Neural cell (in vitro differentiated cells): ENCODE measurements at regions not wholly inside any gene's neighbourhood (a gene's known extent, or its start where the extent isn't known, plus 50 kb on each side); places are given as distances from the start of the nearest gene placed in this dataset.

Experiments used
- H2AFZ ChIP-seq: fragments of 200-600, 300-800 bp; sonication (generic), shearing (Covaris generic); 2 replicates; pipeline ENCODE4 v1.6.0; 2014; ENCODE audit warnings: low read depth, mild to moderate bottlenecking, antibody characterized with exemption, low read length, moderate library complexity
- H3F3A ChIP-seq: fragments of 200-600 bp; shearing (Covaris generic); 2 replicates; pipeline ENCODE4 v1.6.1; 2016; ENCODE audit warnings: mild to moderate bottlenecking, moderate library complexity, mixed read lengths, antibody characterized with exemption, low read length; ENCODE audit not compliant: insufficient read depth, poor library complexity, severe bottlenecking
- H3K27ac ChIP-seq: fragments of 200-600, 300-800 bp; sonication (generic), shearing (Covaris generic); 2 replicates; pipeline ENCODE4 v1.5.1; 2014; ENCODE audit warnings: mild to moderate bottlenecking, low read length, moderate library complexity
- H3K27me3 ChIP-seq: fragments of 300-800, 200-600 bp; sonication (generic), shearing (Covaris generic); 2 replicates; pipeline ENCODE4 v1.6.0; 2014; ENCODE audit warnings: mild to moderate bottlenecking, low read depth, low read length, moderate library complexity; ENCODE audit not compliant: insufficient read depth
- H3K36me3 ChIP-seq: fragments of 300-800, 200-600 bp; sonication (generic), shearing (Covaris generic); 2 replicates; pipeline ENCODE4 v1.5.1; 2014; ENCODE audit warnings: mild to moderate bottlenecking, antibody characterized with exemption, low read length, moderate library complexity; ENCODE audit not compliant: insufficient read depth
- H3K4me2 ChIP-seq: fragments of 300-800, 200-600 bp; sonication (generic), shearing (Covaris generic); 2 replicates; pipeline ENCODE4 v1.6.0; 2014; ENCODE audit warnings: mild to moderate bottlenecking, low read length
- H3K4me3 ChIP-seq: fragments of 300-800, 200-600 bp; sonication (generic), shearing (Covaris generic); 2 replicates; pipeline ENCODE4 v1.5.1; 2014; ENCODE audit warnings: mild to moderate bottlenecking, low read length, moderate library complexity
- H3K79me2 ChIP-seq: fragments of 200-600 bp; shearing (Covaris generic); replicated peaks from 2 replicates; pipeline ENCODE4 v1.6.0; 2014; ENCODE audit warnings: mild to moderate bottlenecking, low read length, moderate library complexity; ENCODE audit not compliant: insufficient read depth
- H3K9ac ChIP-seq: fragments of 300-800, 200-600 bp; sonication (generic), shearing (Covaris generic); 2 replicates; pipeline ENCODE4 v1.6.1; 2016; ENCODE audit warnings: mild to moderate bottlenecking, low read length, mixed read lengths
- H3K9me2 ChIP-seq: fragments of 200-600 bp; shearing (Covaris generic); 2 replicates; pipeline ENCODE4 v1.6.1; 2016; ENCODE audit warnings: mild to moderate bottlenecking, low read length, mixed read lengths; ENCODE audit not compliant: insufficient read depth
- H3K9me3 ChIP-seq: fragments of 200-600, 300-800 bp; sonication (generic), shearing (Covaris generic); 2 replicates; pipeline ENCODE4 v1.6.1; 2016; ENCODE audit warnings: mild to moderate bottlenecking, mixed run types, low read length, moderate library complexity, mixed read lengths
- H4K20me1 ChIP-seq: fragments of 200-600 bp; shearing (Covaris generic); 2 replicates; pipeline ENCODE4 v1.6.1; 2016; ENCODE audit warnings: mild to moderate bottlenecking, mixed run types; ENCODE audit not compliant: insufficient read depth
- EP300 ChIP-seq: fragments of 450-650 bp; conservative IDR thresholded peaks from 2 replicates; pipeline ENCODE4 v1.6.1; 2014; ENCODE audit warnings: antibody characterized with exemption, mild to moderate bottlenecking, moderate library complexity; ENCODE audit not compliant: poor library complexity, severe bottlenecking
- EZH2 ChIP-seq: fragments of 200-600, 300-800 bp; shearing (Covaris generic), sonication (generic); IDR thresholded peaks from 2 replicates; pipeline ENCODE4 v1.6.1; 2014; ENCODE audit warnings: antibody characterized with exemption, low read length, borderline replicate concordance, mild to moderate bottlenecking; ENCODE audit not compliant: insufficient read depth, poor library complexity, severe bottlenecking
- MXI1 ChIP-seq: fragments of 450-650 bp; conservative IDR thresholded peaks from 2 replicates; pipeline ENCODE4 v1.6.1; 2014; ENCODE audit warnings: antibody characterized with exemption, mild to moderate bottlenecking; ENCODE audit not compliant: poor library complexity, severe bottlenecking
- POLR2AphosphoS5 ChIP-seq: IDR thresholded peaks from 2 replicates; pipeline ENCODE4 v1.6.1; 2012
- RAD21 ChIP-seq: fragments of 450-650 bp; conservative IDR thresholded peaks from 2 replicates; pipeline ENCODE4 v1.6.1; 2014; ENCODE audit warnings: antibody characterized with exemption, mild to moderate bottlenecking, moderate library complexity
- SMC3 ChIP-seq: fragments of 450-650 bp; conservative IDR thresholded peaks from 2 replicates; pipeline ENCODE4 v1.6.1; 2014; ENCODE audit warnings: antibody characterized with exemption, mild to moderate bottlenecking, moderate library complexity; ENCODE audit not compliant: poor library complexity
- TAF1 ChIP-seq: IDR thresholded peaks from 2 replicates; pipeline ENCODE4 v1.6.1; 2012; ENCODE audit warnings: low read depth
- TF ChIP-seq, protein P1 (sequence below): fragments of 450-650 bp; IDR thresholded peaks from 2 replicates; pipeline ENCODE4 v1.5.1; 2014; ENCODE audit warnings: antibody characterized with exemption, mild to moderate bottlenecking, moderate library complexity; ENCODE audit not compliant: poor library complexity, severe bottlenecking
- TF ChIP-seq, protein P2 (sequence below): IDR thresholded peaks from 2 replicates; pipeline ENCODE4 v1.6.1; 2012; ENCODE audit warnings: borderline replicate concordance

DNA sequence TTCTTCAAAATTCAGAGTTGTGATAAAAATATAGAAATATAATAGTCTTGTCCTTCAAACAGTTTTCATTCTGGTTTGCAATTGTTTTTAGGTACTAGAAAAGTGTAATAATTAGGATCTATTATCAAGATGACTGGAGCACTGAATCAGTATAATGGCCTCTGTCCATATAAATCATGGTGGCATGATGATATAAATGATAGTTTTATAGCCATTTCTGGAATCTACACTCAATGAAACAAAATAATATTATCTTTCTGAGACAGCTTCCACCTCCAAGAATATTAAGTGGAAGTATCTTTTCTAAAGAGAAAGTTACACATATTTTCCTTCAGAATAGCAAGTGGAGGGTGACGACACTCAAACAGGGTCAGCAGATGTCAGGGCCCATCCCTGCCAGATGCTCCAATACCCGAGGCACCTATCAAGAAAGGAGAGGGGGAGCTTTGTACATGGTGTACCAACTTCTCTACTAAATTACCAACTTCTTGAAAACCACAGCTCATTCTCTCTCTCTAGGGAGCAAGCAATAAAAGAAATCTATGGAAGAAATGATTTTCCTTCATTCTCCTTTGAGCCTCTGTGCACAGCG is 882.7 kb upstream of the CHAC2 start:
- H4K20me1 ChIP-seq = no peaks in the 10 kb centered on the region
- H3K9me2 ChIP-seq = no peaks in the 10 kb centered on the region
- no peaks in the 10 kb centered on the region for H3K79me2 ChIP-seq
- no peak overlapping the region for H3K27ac ChIP-seq
- no peak for TF ChIP-seq TAF1
- TF ChIP-seq EZH2 = no peak
- TF ChIP-seq, protein P1, sequence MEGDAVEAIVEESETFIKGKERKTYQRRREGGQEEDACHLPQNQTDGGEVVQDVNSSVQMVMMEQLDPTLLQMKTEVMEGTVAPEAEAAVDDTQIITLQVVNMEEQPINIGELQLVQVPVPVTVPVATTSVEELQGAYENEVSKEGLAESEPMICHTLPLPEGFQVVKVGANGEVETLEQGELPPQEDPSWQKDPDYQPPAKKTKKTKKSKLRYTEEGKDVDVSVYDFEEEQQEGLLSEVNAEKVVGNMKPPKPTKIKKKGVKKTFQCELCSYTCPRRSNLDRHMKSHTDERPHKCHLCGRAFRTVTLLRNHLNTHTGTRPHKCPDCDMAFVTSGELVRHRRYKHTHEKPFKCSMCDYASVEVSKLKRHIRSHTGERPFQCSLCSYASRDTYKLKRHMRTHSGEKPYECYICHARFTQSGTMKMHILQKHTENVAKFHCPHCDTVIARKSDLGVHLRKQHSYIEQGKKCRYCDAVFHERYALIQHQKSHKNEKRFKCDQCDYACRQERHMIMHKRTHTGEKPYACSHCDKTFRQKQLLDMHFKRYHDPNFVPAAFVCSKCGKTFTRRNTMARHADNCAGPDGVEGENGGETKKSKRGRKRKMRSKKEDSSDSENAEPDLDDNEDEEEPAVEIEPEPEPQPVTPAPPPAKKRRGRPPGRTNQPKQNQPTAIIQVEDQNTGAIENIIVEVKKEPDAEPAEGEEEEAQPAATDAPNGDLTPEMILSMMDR = no peak
- no peak for TF ChIP-seq EP300
- TF ChIP-seq, protein P2, sequence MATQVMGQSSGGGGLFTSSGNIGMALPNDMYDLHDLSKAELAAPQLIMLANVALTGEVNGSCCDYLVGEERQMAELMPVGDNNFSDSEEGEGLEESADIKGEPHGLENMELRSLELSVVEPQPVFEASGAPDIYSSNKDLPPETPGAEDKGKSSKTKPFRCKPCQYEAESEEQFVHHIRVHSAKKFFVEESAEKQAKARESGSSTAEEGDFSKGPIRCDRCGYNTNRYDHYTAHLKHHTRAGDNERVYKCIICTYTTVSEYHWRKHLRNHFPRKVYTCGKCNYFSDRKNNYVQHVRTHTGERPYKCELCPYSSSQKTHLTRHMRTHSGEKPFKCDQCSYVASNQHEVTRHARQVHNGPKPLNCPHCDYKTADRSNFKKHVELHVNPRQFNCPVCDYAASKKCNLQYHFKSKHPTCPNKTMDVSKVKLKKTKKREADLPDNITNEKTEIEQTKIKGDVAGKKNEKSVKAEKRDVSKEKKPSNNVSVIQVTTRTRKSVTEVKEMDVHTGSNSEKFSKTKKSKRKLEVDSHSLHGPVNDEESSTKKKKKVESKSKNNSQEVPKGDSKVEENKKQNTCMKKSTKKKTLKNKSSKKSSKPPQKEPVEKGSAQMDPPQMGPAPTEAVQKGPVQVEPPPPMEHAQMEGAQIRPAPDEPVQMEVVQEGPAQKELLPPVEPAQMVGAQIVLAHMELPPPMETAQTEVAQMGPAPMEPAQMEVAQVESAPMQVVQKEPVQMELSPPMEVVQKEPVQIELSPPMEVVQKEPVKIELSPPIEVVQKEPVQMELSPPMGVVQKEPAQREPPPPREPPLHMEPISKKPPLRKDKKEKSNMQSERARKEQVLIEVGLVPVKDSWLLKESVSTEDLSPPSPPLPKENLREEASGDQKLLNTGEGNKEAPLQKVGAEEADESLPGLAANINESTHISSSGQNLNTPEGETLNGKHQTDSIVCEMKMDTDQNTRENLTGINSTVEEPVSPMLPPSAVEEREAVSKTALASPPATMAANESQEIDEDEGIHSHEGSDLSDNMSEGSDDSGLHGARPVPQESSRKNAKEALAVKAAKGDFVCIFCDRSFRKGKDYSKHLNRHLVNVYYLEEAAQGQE = no peak
- no peak for TF ChIP-seq MXI1
- TF ChIP-seq SMC3 = no peak
- TF ChIP-seq RAD21 = no peak
- no peak for TF ChIP-seq POLR2AphosphoS5
- no peaks in the 10 kb centered on the region for H3K36me3 ChIP-seq
- H3K9me3 ChIP-seq = no peaks in the 10 kb centered on the region
- H3K4me3 ChIP-seq = no peak overlapping the region
- H3K9ac ChIP-seq = no peak overlapping the region
- no peak overlapping the region for H3K4me2 ChIP-seq
- H3K27me3 ChIP-seq = no peaks in the 10 kb centered on the region
- no peaks in the 10 kb centered on the region for H3F3A ChIP-seq
- no peak overlapping the region for H2AFZ ChIP-seq

DNA sequence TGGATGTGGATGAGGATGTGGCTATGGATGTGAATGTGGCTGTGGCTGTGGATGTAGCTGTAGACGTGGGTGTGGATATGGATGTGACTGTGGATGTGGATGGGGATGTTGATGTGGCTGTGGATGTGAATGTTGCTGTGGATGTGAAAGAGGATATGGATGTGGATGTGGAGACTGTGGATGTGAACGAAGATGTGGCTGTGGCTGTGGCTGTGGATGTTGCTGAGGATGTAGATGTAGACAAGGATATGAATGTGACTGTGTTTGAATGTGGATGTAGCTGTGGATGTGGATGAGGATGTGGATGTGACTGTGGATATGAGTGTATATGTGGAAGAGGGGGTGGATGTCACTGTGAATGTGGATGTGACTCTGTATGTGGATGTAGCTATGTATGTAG is 884.6 kb upstream of the CHAC2 start:
- H3K4me2 ChIP-seq = no peak overlapping the region
- H3K79me2 ChIP-seq = no peaks in the 10 kb centered on the region
- H3K9me3 ChIP-seq = no peaks in the 10 kb centered on the region
- H4K20me1 ChIP-seq = no peaks in the 10 kb centered on the region
- H3F3A ChIP-seq = no peaks in the 10 kb centered on the region
- H3K4me3 ChIP-seq = no peak overlapping the region
- no peaks in the 10 kb centered on the region for H3K27me3 ChIP-seq
- no peak overlapping the region for H2AFZ ChIP-seq
- H3K9me2 ChIP-seq = no peaks in the 10 kb centered on the region
- TF ChIP-seq SMC3 (no peak), MXI1 (no peak), EZH2 (no peak), POLR2AphosphoS5 (no peak), RAD21 (no peak), TAF1 (no peak), EP300 (no peak)
- TF ChIP-seq, protein P2 = no peak
- TF ChIP-seq, protein P1 = no peak
- no peak overlapping the region for H3K9ac ChIP-seq
- H3K27ac ChIP-seq = no peak overlapping the region
- H3K36me3 ChIP-seq = no peaks in the 10 kb centered on the region
